Stimulated activated naive CD8-positive, alpha-beta T cell treated with anti-CD3 and anti-CD28 coated beads, Interleukin-15, amount 100 ng/mL, for 72 hours (primary cell): ENCODE measurements at regions not wholly inside any gene's neighbourhood (a gene's known extent, or its start where the extent isn't known, plus 50 kb on each side); places are given as distances from the start of the nearest gene placed in this dataset.
A peak's percentile ranks its signal among the peaks of the same experiment; 100 is the strongest.

Experiments
- ATAC-seq: fragments of 150-1000 bp; cut with Tn5 transposase; 2 replicates; pipeline ENCODE4 v1.10.0; 2021; ENCODE audit warnings: mild to moderate bottlenecking, moderate library complexity
- DNase-seq, 2 donors: peaks; one replicate each; pipeline ENCODE4 v3.0.0; 2021 to 2022
- H3K27ac Mint-ChIP-seq, 2 donors: one replicate each; pipeline ENCODE4 v1.8.0; 2022; ENCODE audit warnings: mild to moderate bottlenecking in 2 of 2, mixed read lengths in 2 of 2, moderate library complexity in 2 of 2
- H3K27me3 Mint-ChIP-seq: one replicate; pipeline ENCODE4 v1.8.0; 2022; ENCODE audit warnings: mixed read lengths
- H3K4me1 Mint-ChIP-seq: one replicate; pipeline ENCODE4 v1.8.0; 2022; ENCODE audit warnings: mild to moderate bottlenecking, mixed read lengths
- H3K4me3 Mint-ChIP-seq, 2 donors: one replicate each; pipeline ENCODE4 v1.8.0; 2022; ENCODE audit warnings: mild to moderate bottlenecking in 2 of 2, mixed read lengths in 2 of 2, moderate library complexity in 1 of 2
- H3K9me3 Mint-ChIP-seq, 2 donors: one replicate each; pipeline ENCODE4 v1.8.0; 2022; ENCODE audit warnings: mixed read lengths in 2 of 2

DNA sequence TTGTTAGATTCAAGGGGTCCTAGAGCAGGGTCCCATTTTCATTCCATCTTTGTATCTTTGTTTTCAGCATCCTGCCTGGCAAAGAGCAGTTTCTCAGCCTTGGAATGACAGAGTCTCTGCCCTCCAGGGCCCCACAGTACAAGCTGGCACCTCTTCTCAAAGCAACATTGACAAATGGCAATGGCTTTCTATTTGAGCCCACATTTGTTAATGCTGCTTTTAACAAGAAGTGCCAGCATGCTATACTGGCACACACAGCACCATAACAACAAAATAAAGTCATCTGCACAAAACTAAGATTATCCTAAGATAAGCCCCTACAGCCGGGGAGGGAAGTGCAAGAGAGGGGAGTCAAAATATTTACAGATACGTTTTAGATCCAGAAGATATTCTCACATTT, 309.7 kb upstream of the C11orf87 start:
- no peak for ATAC-seq
- H3K9me3 Mint-ChIP-seq: no peaks in the 10 kb centered on the region
- DNase-seq: no peak
- peaks cover 12% of the 10 kb centered on the region for H3K27me3 Mint-ChIP-seq
- H3K4me1 Mint-ChIP-seq: no peaks in the 10 kb centered on the region
- H3K4me3 Mint-ChIP-seq: no peak overlapping the region
- H3K27ac Mint-ChIP-seq: peak overlapping the region in 1 of 2 donors; percentile 35

DNA sequence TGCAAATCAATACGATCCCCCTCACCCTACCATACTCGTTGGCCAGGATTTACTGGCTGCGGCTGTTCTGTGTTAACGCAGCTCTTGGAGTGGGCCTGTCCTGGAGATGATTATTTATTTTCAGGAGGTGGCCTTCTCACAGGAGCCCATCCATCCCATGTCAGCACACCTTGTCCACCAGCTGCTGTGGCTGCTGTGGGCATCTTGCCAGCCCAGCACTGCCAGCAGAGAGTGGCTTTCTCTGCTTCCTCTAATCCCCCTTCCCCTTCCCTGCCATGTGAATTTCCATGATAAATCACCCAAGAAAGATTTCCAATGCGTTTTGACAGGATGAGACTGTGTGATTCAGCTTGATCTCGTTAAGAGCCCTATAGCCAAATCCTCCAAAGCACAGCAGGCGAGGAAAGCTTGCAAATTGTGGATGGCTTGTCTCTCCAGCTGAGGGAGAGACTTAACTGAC, 309.1 kb upstream of the C11orf87 start:
- Mint-ChIP-seq H3K4me3 (no peak overlapping the region), H3K4me1 (no peaks in the 10 kb centered on the region), H3K27me3 (peaks cover 12% of the 10 kb centered on the region), H3K27ac (no peak overlapping the region), H3K9me3 (no peaks in the 10 kb centered on the region)
- DNase-seq (no peak), ATAC-seq (no peak)

DNA sequence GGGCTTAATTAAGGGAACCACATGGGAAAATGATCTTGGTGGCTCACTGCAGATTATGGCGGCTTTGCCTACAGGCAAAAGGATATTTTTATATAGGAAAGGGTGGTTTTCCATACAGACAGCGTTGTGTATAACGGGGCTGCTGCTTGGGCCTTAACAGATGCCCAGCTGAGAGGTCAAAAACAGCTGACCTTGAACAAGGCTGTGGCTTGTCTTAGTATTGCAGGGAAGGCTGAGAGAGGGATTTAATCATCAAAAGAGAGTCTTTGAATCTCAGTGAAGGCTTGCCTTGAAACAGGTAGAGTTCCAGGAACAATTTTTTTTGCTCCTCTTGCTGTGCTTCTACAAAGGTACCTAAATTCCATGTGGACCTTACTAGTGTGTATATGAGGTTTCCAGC, 301.6 kb upstream of the C11orf87 start:
- no peak for ATAC-seq
- Mint-ChIP-seq H3K27ac (no peak overlapping the region), H3K4me1 (no peaks in the 10 kb centered on the region), H3K9me3 (no peaks in the 10 kb centered on the region), H3K4me3 (no peak overlapping the region), H3K27me3 (no peaks in the 10 kb centered on the region)
- DNase-seq: no peak

DNA sequence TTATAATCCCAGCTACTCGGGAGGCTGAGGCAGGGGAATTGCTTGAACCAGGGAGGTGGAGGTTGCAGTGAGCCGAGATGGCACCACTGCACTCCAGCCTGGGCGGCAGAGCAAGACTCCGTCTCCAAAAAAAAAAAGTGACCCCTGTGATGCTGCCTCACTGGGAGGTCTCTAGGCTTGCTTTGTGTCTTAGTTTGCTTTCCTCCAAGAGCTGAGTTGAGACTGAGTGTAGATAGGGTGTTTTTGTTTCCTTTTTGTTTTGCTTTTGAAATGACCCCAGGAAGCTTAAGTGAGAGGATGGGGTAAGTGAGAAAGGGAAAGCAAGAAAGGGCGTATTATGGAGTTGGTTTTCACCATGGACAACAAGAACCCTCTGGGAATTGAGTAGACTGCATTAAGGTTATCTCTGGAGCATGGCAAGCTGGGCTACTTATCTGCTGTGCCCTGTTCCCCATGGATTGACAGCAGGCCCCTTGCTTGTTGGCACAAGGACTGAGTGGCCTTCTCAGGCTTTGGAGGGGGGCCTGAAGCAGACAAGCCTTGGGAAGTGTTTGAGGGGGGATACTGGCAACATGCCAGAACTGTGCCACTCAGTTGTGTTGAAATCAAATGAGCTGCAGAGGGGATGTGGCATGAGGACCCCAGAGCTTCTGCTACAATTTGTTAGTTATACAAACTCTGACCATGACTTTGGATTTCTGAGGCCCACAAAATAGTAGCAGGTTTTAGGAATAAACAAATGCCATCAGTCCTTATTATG, 300.6 kb upstream of the C11orf87 start:
- peak overlapping the region in 1 of 2 donors; percentile 21 for H3K27ac Mint-ChIP-seq
- DNase-seq (no peak), ATAC-seq (no peak)
- no peak overlapping the region for H3K4me3 Mint-ChIP-seq
- no peaks in the 10 kb centered on the region for H3K4me1 Mint-ChIP-seq
- no peaks in the 10 kb centered on the region for H3K27me3 Mint-ChIP-seq
- H3K9me3 Mint-ChIP-seq: no peaks in the 10 kb centered on the region

DNA sequence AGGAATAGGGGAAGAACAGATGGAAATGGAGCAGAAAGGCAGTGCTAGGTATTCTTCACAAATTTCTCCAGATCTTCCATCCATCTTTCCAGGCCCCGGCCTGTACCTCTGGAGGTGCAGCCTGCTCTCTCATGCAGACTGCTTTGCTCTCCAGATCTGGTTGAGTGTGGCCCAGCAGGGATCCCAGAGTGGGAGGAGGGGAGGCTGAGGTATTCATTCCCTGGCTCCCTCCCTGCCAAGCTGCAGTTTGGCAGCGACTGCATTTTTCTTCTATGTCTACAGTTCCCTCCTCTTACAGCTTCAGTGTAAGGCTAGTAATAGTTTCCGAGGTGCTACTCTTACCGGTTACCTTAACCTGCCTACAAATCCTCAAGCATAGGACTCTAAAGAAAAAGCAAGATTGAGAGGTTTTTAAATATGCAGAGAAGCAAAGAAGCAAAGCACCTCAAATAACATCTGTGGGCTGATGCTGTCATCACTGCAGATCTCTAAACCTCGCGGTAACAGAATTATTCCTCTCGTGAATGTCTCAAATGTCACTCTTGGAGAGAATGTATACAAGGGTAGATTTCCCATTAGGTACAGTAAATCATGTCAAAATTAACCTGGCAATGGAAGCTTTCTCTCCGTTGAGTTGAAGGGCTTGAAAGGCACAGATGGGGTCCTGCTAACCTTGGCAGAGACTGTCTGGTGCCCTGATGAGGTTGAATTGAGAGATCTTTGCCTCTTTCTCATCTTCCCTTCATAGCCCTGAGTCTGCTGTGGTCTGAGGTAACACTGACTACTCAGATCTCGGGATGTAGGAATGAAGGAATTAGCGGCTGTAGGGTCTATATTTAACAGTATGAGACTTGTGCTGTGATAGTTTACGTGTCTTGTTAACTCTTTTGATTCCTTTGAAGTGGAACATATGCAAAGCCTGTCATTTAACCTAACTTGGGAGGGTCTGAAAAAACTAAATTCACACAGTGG, 297.9 kb upstream of the C11orf87 start:
- H3K27me3 Mint-ChIP-seq: no peaks in the 10 kb centered on the region
- H3K4me1 Mint-ChIP-seq: no peaks in the 10 kb centered on the region
- H3K9me3 Mint-ChIP-seq: no peaks in the 10 kb centered on the region
- ATAC-seq (no peak), DNase-seq (no peak)
- H3K27ac Mint-ChIP-seq: peak overlapping the region in 1 of 2 donors; percentile 48
- no peak overlapping the region for H3K4me3 Mint-ChIP-seq

DNA sequence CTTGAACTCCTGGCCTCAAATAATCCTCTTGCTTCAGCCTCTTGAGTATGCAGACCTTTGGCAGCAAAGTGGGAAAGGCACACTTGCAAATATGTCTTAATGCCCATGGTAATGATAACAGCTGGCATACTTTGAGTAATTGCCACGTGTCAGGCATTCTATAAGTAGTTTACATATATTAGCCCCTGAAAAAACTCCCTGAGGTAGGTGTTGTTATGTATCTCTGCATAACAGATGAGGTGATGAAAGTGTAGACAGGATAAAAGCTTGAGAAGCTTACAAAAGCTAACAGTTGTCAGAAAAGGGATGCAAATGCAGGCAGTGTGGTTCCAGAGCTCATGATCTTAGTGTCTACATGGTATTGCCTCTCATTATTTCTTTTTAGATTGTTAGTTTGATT, 291.1 kb upstream of the C11orf87 start:
- H3K27me3 Mint-ChIP-seq: no peaks in the 10 kb centered on the region
- ATAC-seq: no peak
- DNase-seq: no peak
- peaks cover 0 to 6% of the 10 kb centered on the region in 2 donors for H3K9me3 Mint-ChIP-seq
- no peak overlapping the region for H3K27ac Mint-ChIP-seq
- H3K4me3 Mint-ChIP-seq: no peak overlapping the region
- no peaks in the 10 kb centered on the region for H3K4me1 Mint-ChIP-seq

DNA sequence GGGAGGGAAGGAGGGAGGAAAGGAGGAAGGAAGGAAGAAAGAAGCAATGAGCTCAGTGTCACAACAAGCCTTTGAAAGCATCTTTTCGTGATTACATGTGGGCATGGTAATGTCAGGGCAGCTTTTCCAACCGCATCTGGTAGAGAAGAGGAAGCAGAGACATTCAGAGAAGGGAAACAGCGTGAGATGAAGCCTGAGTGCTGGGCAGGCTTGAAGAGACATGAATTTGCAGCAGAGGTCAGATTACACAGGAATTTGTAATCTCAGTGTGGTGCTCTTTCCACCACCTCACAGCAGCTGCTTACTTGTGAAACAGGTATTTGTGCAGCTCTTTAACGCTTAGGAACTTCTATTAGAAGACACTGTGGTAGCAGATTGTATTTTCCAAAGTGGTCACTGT, 289.5 kb upstream of the C11orf87 start:
- Mint-ChIP-seq H3K4me1 (no peaks in the 10 kb centered on the region), H3K4me3 (no peak overlapping the region), H3K9me3 (peaks cover 0 to 8% of the 10 kb centered on the region in 2 donors), H3K27ac (no peak overlapping the region), H3K27me3 (no peaks in the 10 kb centered on the region)
- ATAC-seq (no peak), DNase-seq (no peak)

DNA sequence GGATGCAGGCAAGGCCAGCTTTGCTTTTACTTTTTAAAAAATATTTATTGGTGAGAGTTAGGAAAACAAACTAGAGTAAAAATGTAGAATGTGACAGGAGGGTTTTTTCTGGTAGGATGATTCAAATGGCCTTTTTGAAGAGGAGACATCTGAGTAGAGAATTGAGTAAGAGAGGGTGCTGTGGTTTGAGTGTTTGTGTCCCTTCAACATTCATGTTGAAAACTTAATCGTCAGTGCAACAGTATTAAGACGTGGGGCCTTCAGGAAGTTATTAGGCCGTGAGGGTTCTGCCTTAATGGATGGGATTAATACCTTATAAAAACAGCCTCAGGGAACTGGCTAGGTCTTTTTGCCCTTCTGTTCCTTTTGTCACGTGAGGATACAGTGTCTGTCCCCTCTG, 288.8 kb upstream of the C11orf87 start:
- H3K9me3 Mint-ChIP-seq: peaks cover 0 to 8% of the 10 kb centered on the region in 2 donors

DNA sequence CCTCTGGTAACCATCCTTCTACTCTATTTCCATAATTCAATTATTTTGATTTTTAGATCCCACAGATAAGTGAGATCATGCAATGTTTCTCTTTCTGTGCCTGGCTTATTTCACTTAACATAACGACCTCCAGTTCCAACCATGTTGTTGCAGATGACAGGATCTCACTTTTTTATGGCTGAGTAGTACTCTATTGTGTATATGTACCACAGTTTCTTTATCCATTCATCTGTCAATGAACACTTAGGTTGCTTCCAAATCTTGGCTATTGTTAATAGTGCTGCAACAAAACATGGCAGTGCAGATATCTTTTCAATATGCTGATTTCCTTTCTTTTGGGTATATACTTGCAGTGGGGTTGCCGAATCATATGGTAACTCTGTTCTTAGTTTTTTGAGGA, 286.4 kb upstream of the C11orf87 start:
- no peak for ATAC-seq
- no peaks in the 10 kb centered on the region for H3K27me3 Mint-ChIP-seq
- no peak for DNase-seq
- H3K9me3 Mint-ChIP-seq: peaks cover 0 to 8% of the 10 kb centered on the region in 2 donors
- no peak overlapping the region for H3K27ac Mint-ChIP-seq
- no peak overlapping the region for H3K4me3 Mint-ChIP-seq
- no peaks in the 10 kb centered on the region for H3K4me1 Mint-ChIP-seq

More for the DNA sequence above, 288.8 kb upstream of the C11orf87 start:
- Mint-ChIP-seq H3K4me3 (no peak overlapping the region), H3K27ac (no peak overlapping the region), H3K27me3 (no peaks in the 10 kb centered on the region), H3K4me1 (no peaks in the 10 kb centered on the region)
- DNase-seq: no peak
- ATAC-seq: no peak

DNA sequence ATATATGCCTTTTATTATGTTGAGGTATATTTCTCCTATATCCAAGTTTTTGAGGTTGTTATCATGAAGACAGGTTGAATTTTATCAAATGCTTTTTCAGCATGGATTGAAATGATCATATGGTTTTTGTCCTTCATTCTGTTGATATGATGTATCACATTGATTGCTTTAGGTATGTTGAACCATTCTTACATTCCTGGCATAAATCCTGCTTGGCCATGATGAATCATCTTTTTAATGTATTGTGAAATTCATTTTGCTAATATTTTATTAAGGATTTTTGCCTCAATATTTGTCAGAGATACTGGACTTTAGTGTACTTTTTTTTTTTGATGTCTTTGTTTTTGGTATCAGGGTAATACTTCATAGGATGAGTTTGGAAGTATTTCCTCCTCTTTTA, 283.8 kb upstream of the C11orf87 start:
- no peaks in the 10 kb centered on the region for H3K4me1 Mint-ChIP-seq
- H3K9me3 Mint-ChIP-seq: peaks cover 0 to 8% of the 10 kb centered on the region in 2 donors
- DNase-seq (no peak), ATAC-seq (no peak)
- H3K27ac Mint-ChIP-seq: no peak overlapping the region
- no peak overlapping the region for H3K4me3 Mint-ChIP-seq
- no peaks in the 10 kb centered on the region for H3K27me3 Mint-ChIP-seq

DNA sequence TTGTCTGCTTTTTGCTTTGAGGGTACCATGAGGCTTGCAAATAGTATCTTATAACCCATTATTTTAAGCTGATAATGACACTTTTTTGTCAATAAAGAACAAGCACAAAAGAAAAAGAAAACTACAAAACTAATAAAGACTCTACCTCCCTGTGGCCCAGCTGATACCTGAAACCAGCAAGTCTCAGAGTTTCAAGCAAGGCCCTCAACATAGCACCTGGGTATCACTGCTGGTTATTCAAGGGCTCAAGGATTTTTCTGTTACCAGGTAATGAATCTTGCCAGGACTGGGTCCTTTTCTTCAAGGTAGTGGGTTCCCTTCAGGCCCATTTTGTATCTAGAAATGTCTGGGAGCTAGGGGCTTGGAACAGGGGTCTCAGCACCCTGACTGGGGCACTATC, 281.6 kb upstream of the C11orf87 start:
- no peaks in the 10 kb centered on the region for H3K4me1 Mint-ChIP-seq
- H3K9me3 Mint-ChIP-seq: peaks cover 0 to 7% of the 10 kb centered on the region in 2 donors
- no peak overlapping the region for H3K27ac Mint-ChIP-seq
- DNase-seq (no peak), ATAC-seq (no peak)
- H3K27me3 Mint-ChIP-seq: no peaks in the 10 kb centered on the region
- no peak overlapping the region for H3K4me3 Mint-ChIP-seq

DNA sequence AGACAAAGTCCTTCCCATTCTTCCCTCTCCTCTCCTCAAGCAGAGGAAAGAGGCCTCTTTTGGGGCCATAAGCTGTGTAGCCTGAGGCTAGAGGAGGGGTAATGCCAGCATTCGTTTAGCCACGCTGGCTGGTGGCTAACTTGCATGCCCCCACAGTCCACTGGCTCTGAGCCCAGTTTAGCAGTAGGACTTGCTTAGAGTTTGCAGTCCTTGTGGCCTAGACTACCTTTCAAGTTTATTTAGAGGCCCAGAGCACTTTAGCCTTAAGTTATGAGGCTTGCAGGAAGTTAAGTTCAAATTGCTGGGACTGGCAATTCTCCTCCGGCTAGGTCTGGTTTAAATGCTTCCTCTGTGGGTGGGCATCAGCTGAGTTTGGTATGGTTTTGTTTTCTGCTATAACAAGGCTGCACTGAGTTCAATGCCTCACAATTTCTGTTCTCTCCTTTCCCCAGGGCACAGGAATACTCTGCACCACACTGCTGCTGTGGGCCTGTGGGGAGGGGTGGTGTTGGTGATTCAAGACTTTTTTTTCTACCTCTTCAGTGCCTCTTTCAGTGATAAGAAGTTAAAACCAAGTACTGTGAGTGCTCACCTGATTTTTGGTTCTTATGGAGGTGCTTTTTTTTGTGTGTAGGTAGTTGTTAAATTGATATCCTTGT, 281.0 kb upstream of the C11orf87 start:
- H3K4me3 Mint-ChIP-seq: no peak overlapping the region
- DNase-seq (no peak), ATAC-seq (no peak)
- no peak overlapping the region for H3K27ac Mint-ChIP-seq
- peaks cover 0 to 1% of the 10 kb centered on the region in 2 donors for H3K9me3 Mint-ChIP-seq
- no peaks in the 10 kb centered on the region for H3K27me3 Mint-ChIP-seq
- no peaks in the 10 kb centered on the region for H3K4me1 Mint-ChIP-seq

DNA sequence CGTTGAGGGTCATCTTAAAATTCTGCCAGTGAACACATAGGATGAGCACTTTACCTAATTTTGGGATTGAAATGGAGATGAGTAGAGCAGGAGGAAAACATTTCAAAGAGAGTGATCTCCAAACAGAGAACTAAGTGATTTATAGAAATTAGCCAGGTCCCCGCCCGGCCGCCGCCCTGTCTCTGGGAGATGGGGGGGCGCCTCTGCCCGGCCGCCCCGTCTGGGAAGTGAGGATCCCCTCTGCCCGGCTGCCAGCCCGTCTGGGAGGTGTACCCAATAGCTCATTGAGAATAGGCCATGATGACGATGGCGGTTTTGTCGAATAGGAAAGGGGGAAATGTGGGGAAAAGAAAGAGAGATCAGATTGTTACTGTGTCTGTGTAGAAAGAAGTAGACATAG, 276.7 kb upstream of the C11orf87 start:
- no peak for ATAC-seq
- Mint-ChIP-seq H3K9me3 (no peaks in the 10 kb centered on the region), H3K4me1 (no peaks in the 10 kb centered on the region), H3K27ac (no peak overlapping the region), H3K27me3 (no peaks in the 10 kb centered on the region), H3K4me3 (no peak overlapping the region)
- DNase-seq: no peak

DNA sequence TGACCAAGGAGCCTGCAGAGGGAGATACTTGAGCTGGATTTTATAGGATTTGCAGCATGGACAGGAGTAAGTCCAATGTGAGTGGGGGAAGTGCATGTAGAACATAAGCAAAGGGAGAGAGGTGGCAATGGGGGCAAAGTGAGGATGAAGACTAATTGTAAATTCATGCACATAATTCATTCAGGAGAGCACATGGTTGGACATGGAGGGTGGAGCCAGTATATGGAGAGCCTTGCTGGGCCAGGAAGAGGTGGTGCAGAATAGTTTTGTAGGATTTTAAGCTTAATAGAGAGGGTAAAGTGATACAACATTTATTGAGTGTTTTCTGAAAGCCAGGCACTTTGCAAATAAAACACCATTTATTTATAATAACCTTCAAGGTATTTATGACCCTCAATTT, 274.3 kb upstream of the C11orf87 start:
- no peak overlapping the region for H3K4me3 Mint-ChIP-seq
- no peaks in the 10 kb centered on the region for H3K27me3 Mint-ChIP-seq
- no peak for DNase-seq
- no peak for ATAC-seq
- no peak overlapping the region for H3K27ac Mint-ChIP-seq
- H3K4me1 Mint-ChIP-seq: no peaks in the 10 kb centered on the region
- H3K9me3 Mint-ChIP-seq: no peaks in the 10 kb centered on the region

DNA sequence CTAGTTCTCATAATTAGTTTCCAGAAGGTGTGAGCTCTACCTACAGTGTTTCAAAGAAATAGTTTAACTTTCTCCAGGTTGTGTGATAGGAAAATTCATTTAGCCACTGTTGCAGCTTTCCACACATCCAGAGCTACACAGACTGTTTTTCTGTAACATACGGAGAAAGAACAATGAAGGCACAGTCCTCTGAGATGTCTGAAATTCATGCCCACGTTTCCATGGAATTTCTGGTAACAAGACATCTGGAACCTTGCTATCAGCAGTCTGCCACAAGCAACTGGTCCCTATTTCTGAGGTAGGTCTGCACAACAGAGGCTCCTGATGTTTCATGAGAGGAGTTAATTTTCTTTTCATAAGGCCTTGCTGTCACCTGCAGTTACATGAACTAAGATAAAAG, 273.3 kb upstream of the C11orf87 start:
- no peak for DNase-seq
- Mint-ChIP-seq H3K9me3 (no peaks in the 10 kb centered on the region), H3K4me1 (no peaks in the 10 kb centered on the region), H3K4me3 (no peak overlapping the region), H3K27me3 (no peaks in the 10 kb centered on the region), H3K27ac (no peak overlapping the region)
- ATAC-seq: no peak

DNA sequence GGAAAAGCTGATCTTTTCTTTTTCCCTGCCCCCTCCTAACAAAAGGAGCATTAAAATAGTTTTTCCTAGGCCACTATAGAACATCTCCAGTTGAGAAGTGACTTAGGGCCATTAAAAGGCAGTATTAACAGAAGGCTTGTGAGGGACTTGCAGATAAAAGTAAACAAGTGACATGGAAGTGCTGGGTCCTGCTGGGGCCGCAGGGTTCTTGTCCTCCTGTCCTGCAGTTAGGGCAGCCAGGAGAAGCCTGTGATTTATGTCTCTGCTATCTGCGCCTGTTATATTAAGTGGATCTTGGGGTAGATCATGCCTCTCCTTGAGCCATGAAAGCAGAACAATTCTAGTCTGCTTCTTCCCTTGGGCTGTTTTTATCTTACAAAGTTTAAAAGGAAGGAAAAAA, 271.4 kb upstream of the C11orf87 start:
- no peak for DNase-seq
- Mint-ChIP-seq H3K4me3 (no peak overlapping the region), H3K4me1 (no peaks in the 10 kb centered on the region), H3K9me3 (no peaks in the 10 kb centered on the region), H3K27me3 (no peaks in the 10 kb centered on the region), H3K27ac (no peak overlapping the region)
- ATAC-seq: no peak
